ENCODE measurements at regions not wholly inside any gene's neighbourhood (a gene's known extent, or its start where the extent isn't known, plus 50 kb on each side); places are given as distances from the start of the nearest gene placed in this dataset.
A peak's percentile ranks its signal among the peaks of the same experiment; 100 is the strongest.

- H3K27ac ChIP-seq (replicated peaks in 1 of 4): no peak overlapping the region
- DNase-seq (ENCODE audit: extremely low spot score): no peak
- no peaks in the 10 kb centered on the region for H3K27me3 ChIP-seq
- H3K9me3 ChIP-seq: no peaks in the 10 kb centered on the region
- WGBS: 78% methylated on average over 12 of the region's 12 CpGs
- TF ChIP-seq EP300 (IDR thresholded peaks at IDR 0.05): no peak
- TF ChIP-seq POLR2AphosphoS5 (IDR thresholded peaks at IDR 0.05): no peak
- TF ChIP-seq CTCF (IDR thresholded peaks at IDR 0.05): peak in 2 of 3 experiments; percentile 20 to 29
- H3K36me3 ChIP-seq: no peaks in the 10 kb centered on the region
- H3K4me1 ChIP-seq: peaks cover 31 to 63% (median 57%) of the 10 kb centered on the region in 4 donors
- no peak overlapping the region for H3K4me3 ChIP-seq
- intact Hi-C loops (cut with DNase I): no loop called here
Measured at GRCh38 chr2:15748736-15749323, 157.2 kb downstream of the DDX1 start.

- intact Hi-C loops (cut with DNase I): no loop called here
- Histone ChIP-seq H3K36me3 (no peaks in the 10 kb centered on the region), H3K4me1 (peaks cover 31 to 64% (median 59%) of the 10 kb centered on the region in 4 donors), H3K27me3 (no peaks in the 10 kb centered on the region), H3K9me3 (no peaks in the 10 kb centered on the region), H3K4me3 (no peak overlapping the region), H3K27ac (replicated peaks in 1 of 4) (peak overlapping the region in 1 of 4 donors; percentile 28)
- no peak for TF ChIP-seq POLR2A (IDR thresholded peaks at IDR 0.05; ENCODE audit: low read depth)
- TF ChIP-seq EP300 (IDR thresholded peaks at IDR 0.05): no peak
- no peak for TF ChIP-seq CTCF (IDR thresholded peaks at IDR 0.05)
- TF ChIP-seq POLR2AphosphoS5 (IDR thresholded peaks at IDR 0.05): no peak
- no peak for DNase-seq (ENCODE audit: extremely low spot score)
- WGBS: 38% methylated on average over 11 of the region's 11 CpGs
Measured at GRCh38 chr2:15749460-15750432, 158.1 kb downstream of the DDX1 start.

GRCh38 chr2:15750433-15750814, 158.8 kb downstream of the DDX1 start:
- Histone ChIP-seq H3K36me3 (no peaks in the 10 kb centered on the region), H3K27ac (replicated peaks in 1 of 4) (peak overlapping the region in 1 of 4 donors; percentile 28), H3K9me3 (no peaks in the 10 kb centered on the region), H3K27me3 (no peaks in the 10 kb centered on the region), H3K4me1 (peaks cover 37 to 62% (median 56%) of the 10 kb centered on the region in 4 donors), H3K4me3 (no peak overlapping the region)
- no peak for TF ChIP-seq CTCF (IDR thresholded peaks at IDR 0.05)
- no peak for TF ChIP-seq EP300 (IDR thresholded peaks at IDR 0.05)
- TF ChIP-seq POLR2AphosphoS5 (IDR thresholded peaks at IDR 0.05): no peak
- no peak for TF ChIP-seq POLR2A (IDR thresholded peaks at IDR 0.05; ENCODE audit: low read depth)
- no peak for DNase-seq (ENCODE audit: extremely low spot score)
- intact Hi-C loops (cut with DNase I): no loop called here
- 55% methylated on average over 3 of the region's 3 CpGs for whole genome bisulfite sequencing

GRCh38 chr2:15750822-15751329, 159.2 kb downstream of the DDX1 start:
- 70% methylated on average over 3 of the region's 3 CpGs for WGBS
- Histone ChIP-seq H3K36me3 (no peaks in the 10 kb centered on the region), H3K4me1 (peaks cover 32 to 58% (median 52%) of the 10 kb centered on the region in 4 donors), H3K4me3 (no peak overlapping the region), H3K27ac (replicated peaks in 1 of 4) (no peak overlapping the region), H3K27me3 (no peaks in the 10 kb centered on the region), H3K9me3 (no peaks in the 10 kb centered on the region)
- intact Hi-C loops (cut with DNase I): no loop called here
- DNase-seq (ENCODE audit: extremely low spot score): no peak
- TF ChIP-seq POLR2AphosphoS5 (IDR thresholded peaks at IDR 0.05) (no peak), CTCF (IDR thresholded peaks at IDR 0.05) (no peak), EP300 (IDR thresholded peaks at IDR 0.05) (no peak), POLR2A (IDR thresholded peaks at IDR 0.05; ENCODE audit: low read depth) (no peak)

All from esophagus muscularis mucosa (tissue), 4 donors.